ENCODE measurements at regions not wholly inside any gene's neighbourhood (a gene's known extent, or its start where the extent isn't known, plus 50 kb on each side); places are given as distances from the start of the nearest gene placed in this dataset.

GRCh38 chr11:70550456-70551195 is 152.3 kb downstream of the CTTN start:
- H3F3A ChIP-seq (ENCODE audit: insufficient read depth) = no peaks in the 10 kb centered on the region
- no peaks in the 10 kb centered on the region for H3K9me3 ChIP-seq (ENCODE audit: low read depth)
- H4K20me1 ChIP-seq (ENCODE audit: insufficient read depth) = no peaks in the 10 kb centered on the region
- in situ Hi-C loops (cut with MboI) = no loop called here
- no peak overlapping the region for H3K27ac ChIP-seq
- H3K4me2 ChIP-seq (ENCODE audit: unreplicated experiment) = no peak overlapping the region
- no peak overlapping the region for H2AFZ ChIP-seq
- no peaks in the 10 kb centered on the region for H3K36me3 ChIP-seq (ENCODE audit: low read depth)
- H3K9ac ChIP-seq = no peak overlapping the region
- WGBS, 2 experiments (ENCODE audit: low coverage in 1 of 2, low lambda C conversion rate in 2 of 2, missing lambda C conversion rate in 2 of 2) = 67 to 70% methylated on average over 22 of the region's 22 CpGs
- no peaks in the 10 kb centered on the region for H3K79me2 ChIP-seq (ENCODE audit: insufficient read depth)
- DNase-seq = no peak
- no peaks in the 10 kb centered on the region; the same call in 1 of the 2 replicates for H3K27me3 ChIP-seq (replicated peaks; ENCODE audit: insufficient read depth)
- TF ChIP-seq EZH2phosphoT487 (IDR thresholded peaks at IDR 0.05; ENCODE audit: insufficient read depth, low read depth) (no peak), EZH2 (IDR thresholded peaks at IDR 0.05; ENCODE audit: insufficient read depth, poor library complexity, severe bottlenecking) (no peak)
- no peaks in the 10 kb centered on the region for H3K4me1 ChIP-seq (ENCODE audit: insufficient read depth)
- H3K4me3 ChIP-seq = no peak overlapping the region
- H3K9me2 ChIP-seq (ENCODE audit: insufficient read depth) = no peaks in the 10 kb centered on the region

GRCh38 chr11:70551351-70552166 is 153.2 kb downstream of the CTTN start:
- no peaks in the 10 kb centered on the region for H3K4me1 ChIP-seq (ENCODE audit: insufficient read depth)
- no peaks in the 10 kb centered on the region for H3F3A ChIP-seq (ENCODE audit: insufficient read depth)
- no peak overlapping the region for H3K9ac ChIP-seq
- WGBS, 2 experiments (ENCODE audit: low coverage in 1 of 2, low lambda C conversion rate in 2 of 2, missing lambda C conversion rate in 2 of 2) = 62 to 63% methylated on average over 23 of the region's 23 CpGs
- no peak overlapping the region for H3K4me3 ChIP-seq
- H3K27me3 ChIP-seq (replicated peaks; ENCODE audit: insufficient read depth) = no peaks in the 10 kb centered on the region; the same call in 1 of the 2 replicates
- H3K79me2 ChIP-seq (ENCODE audit: insufficient read depth) = no peaks in the 10 kb centered on the region
- H2AFZ ChIP-seq = no peak overlapping the region
- in situ Hi-C loops (cut with MboI) = no loop called here
- no peak overlapping the region for H3K4me2 ChIP-seq (ENCODE audit: unreplicated experiment)
- no peak for TF ChIP-seq EZH2 (IDR thresholded peaks at IDR 0.05; ENCODE audit: insufficient read depth, poor library complexity, severe bottlenecking)
- TF ChIP-seq EZH2phosphoT487 (IDR thresholded peaks at IDR 0.05; ENCODE audit: insufficient read depth, low read depth) = no peak
- no peaks in the 10 kb centered on the region for H3K36me3 ChIP-seq (ENCODE audit: low read depth)
- peak; percentile 13 for DNase-seq
- H4K20me1 ChIP-seq (ENCODE audit: insufficient read depth) = no peaks in the 10 kb centered on the region
- no peaks in the 10 kb centered on the region for H3K9me2 ChIP-seq (ENCODE audit: insufficient read depth)
- H3K9me3 ChIP-seq (ENCODE audit: low read depth) = no peaks in the 10 kb centered on the region
- H3K27ac ChIP-seq = no peak overlapping the region

GRCh38 chr11:70552167-70553150 is 154.1 kb downstream of the CTTN start:
- Histone ChIP-seq H3K36me3 (ENCODE audit: low read depth) (no peaks in the 10 kb centered on the region), H4K20me1 (ENCODE audit: insufficient read depth) (no peaks in the 10 kb centered on the region), H3K79me2 (ENCODE audit: insufficient read depth) (no peaks in the 10 kb centered on the region), H3K27ac (no peak overlapping the region), H3K9me3 (ENCODE audit: low read depth) (no peaks in the 10 kb centered on the region), H3K9ac (no peak overlapping the region), H3F3A (ENCODE audit: insufficient read depth) (no peaks in the 10 kb centered on the region), H3K9me2 (ENCODE audit: insufficient read depth) (no peaks in the 10 kb centered on the region), H3K4me2 (ENCODE audit: unreplicated experiment) (no peak overlapping the region), H2AFZ (no peak overlapping the region), H3K4me1 (ENCODE audit: insufficient read depth) (no peaks in the 10 kb centered on the region), H3K27me3 (replicated peaks; ENCODE audit: insufficient read depth) (no peaks in the 10 kb centered on the region; the same call in 1 of the 2 replicates), H3K4me3 (no peak overlapping the region)
- 72 to 75% methylated on average over 34 of the region's 34 CpGs for WGBS, 2 experiments (ENCODE audit: low coverage in 1 of 2, low lambda C conversion rate in 2 of 2, missing lambda C conversion rate in 2 of 2)
- no peak for DNase-seq
- TF ChIP-seq EZH2phosphoT487 (IDR thresholded peaks at IDR 0.05; ENCODE audit: insufficient read depth, low read depth) (no peak), EZH2 (IDR thresholded peaks at IDR 0.05; ENCODE audit: insufficient read depth, poor library complexity, severe bottlenecking) (no peak)
- in situ Hi-C loops (cut with MboI) = no loop called here

- no peak overlapping the region for H3K9ac ChIP-seq
- H4K20me1 ChIP-seq (ENCODE audit: insufficient read depth) = no peaks in the 10 kb centered on the region
- H3K4me1 ChIP-seq (ENCODE audit: insufficient read depth) = no peaks in the 10 kb centered on the region
- no peaks in the 10 kb centered on the region for H3K79me2 ChIP-seq (ENCODE audit: insufficient read depth)
- H3K4me3 ChIP-seq = no peak overlapping the region
- H3K27me3 ChIP-seq (replicated peaks; ENCODE audit: insufficient read depth) = no peaks in the 10 kb centered on the region
- H3K36me3 ChIP-seq (ENCODE audit: low read depth) = no peaks in the 10 kb centered on the region
- in situ Hi-C loops (cut with MboI) = no loop called here
- no peak overlapping the region for H3K27ac ChIP-seq
- no peak overlapping the region for H2AFZ ChIP-seq
- H3K9me2 ChIP-seq (ENCODE audit: insufficient read depth) = no peaks in the 10 kb centered on the region
- H3K9me3 ChIP-seq (ENCODE audit: low read depth) = no peaks in the 10 kb centered on the region
- no peaks in the 10 kb centered on the region for H3F3A ChIP-seq (ENCODE audit: insufficient read depth)
- no peak for DNase-seq
- H3K4me2 ChIP-seq (ENCODE audit: unreplicated experiment) = no peak overlapping the region
- TF ChIP-seq EZH2phosphoT487 (IDR thresholded peaks at IDR 0.05; ENCODE audit: insufficient read depth, low read depth) (no peak), EZH2 (IDR thresholded peaks at IDR 0.05; ENCODE audit: insufficient read depth, poor library complexity, severe bottlenecking) (no peak)
- 77 to 78% methylated on average over 5 of the region's 5 CpGs for WGBS, 2 experiments (ENCODE audit: low coverage in 1 of 2, low lambda C conversion rate in 2 of 2, missing lambda C conversion rate in 2 of 2)
Observed at GRCh38 chr11:70555078-70555477, 156.7 kb downstream of the CTTN start.

Data from GM23248 (cell line).